ENCODE measurements at regions not wholly inside any gene's neighbourhood (a gene's known extent, or its start where the extent isn't known, plus 50 kb on each side); places are given as distances from the start of the nearest gene placed in this dataset.
"Not testable (repeated sequence)": the region's sequence is repeated elsewhere in the genome, so short reads cannot be mapped to it uniquely, and the experiment has no call there.

DNA sequence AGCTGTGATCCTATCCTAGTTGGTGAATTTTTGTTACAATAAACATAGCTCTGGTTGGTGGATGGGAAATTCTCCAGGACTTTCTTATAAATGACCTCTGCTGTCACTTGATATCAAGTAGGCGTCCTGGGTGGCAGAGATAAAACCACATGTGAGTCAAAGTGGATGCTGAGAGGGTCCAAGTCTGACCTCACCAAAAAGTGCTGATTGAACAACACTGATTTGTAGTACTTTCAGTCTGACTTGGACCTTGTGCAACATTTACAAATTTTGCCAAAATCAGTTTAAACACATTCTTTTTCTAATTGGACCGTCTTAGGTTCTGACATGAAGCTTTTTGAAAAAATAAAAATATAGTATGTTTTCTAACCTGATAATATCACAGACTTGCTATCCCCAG is 585.6 kb downstream of the GALC start:
- no peak for DNase-seq

DNA sequence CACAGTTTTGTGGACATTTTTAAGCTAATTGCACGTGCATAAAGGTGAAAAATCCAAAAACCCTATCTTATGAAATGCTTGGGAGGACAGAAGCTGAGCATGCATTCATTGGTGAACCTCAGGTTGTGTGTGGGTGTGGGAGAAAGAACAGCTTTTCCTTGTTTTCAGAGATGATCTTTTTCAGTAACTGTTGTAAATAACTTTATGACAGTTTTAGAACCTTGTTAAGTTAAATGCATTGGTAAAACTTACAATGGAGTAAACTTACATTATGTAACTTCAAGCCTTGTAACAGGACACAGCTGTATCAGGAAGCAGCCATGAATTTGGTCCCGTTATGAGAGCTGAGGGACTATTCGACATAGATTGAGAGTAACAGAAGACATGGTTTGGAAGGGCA is 587.4 kb downstream of the GALC start:
- no peak for DNase-seq

DNA sequence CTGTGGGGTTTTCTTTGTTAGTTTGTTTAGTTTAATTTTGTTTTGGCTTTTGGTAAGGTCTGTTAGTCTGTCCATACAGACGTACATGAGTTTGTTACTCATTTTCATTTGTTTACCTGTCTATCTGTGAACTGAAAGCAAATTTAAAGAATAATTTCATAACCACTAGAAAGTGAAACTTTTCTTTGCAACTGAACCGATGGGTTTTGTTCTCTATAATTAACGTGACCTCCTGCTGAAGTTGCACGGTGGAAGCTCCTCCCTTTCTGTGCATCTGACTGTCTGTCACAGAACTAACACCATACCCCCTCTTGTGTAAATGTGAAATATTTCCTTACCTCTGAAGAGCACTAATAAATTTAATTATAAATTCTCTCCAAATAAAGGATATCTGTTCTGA is 595.5 kb downstream of the GALC start:
- DNase-seq: no peak

DNA sequence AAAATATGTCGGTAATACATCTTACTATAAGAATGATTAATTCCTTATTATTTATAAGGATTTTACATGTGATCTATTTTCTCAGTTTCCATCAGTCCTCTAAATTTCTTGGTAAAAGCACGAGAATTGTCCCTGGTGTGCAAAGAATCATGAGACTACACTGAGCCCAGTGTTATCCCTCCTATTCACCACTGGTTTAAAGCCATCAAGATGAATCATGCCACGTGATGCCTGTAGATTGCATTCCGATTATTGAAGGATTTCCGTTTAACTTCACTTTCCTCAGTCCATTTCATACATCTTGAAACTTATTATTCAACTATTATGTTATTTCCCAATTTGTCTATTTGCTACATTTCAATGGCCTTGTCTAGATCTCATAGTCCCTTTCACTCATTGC is 601.9 kb downstream of the GALC start:
- no peak for DNase-seq

DNA sequence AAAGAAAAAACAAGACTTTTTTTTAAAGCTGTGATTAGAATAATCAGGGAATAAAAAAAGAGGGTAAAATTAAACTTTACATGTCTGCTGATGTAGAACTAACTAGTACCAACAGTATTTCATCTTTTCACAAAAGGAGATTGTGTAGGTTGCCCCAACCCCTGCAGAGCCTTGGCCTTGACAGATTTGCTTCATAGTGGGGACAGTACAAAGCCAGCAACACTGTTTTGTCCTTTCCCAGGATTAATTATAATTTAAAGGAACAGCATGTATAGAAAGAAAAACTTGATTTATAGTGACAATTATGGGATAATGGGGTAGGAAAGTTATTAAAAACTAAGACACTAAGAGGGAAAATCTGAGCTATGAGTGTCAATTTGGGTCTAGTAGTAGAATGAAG is 604.0 kb downstream of the GALC start:
- no peak for DNase-seq

DNA sequence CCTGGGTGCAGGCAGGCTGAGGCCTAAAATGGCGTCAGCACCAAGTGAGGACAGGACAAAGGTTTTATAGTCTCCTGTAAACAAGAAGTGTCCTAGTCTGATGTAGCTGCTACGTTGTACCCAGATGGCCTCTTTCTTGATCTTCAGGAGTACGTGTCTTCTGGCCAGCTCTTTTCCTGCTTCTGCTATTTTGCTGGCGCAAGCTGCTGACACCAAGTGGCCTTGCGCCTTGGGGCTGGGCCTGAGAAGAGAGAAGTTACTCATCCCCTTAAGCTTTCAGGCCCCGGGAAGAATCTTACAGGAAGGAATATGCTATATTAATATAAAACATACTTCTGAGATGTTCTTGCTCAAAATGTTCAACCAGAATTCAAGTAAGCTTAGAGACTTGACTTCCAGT is 605.2 kb downstream of the GALC start:
- no peak for DNase-seq

DNA sequence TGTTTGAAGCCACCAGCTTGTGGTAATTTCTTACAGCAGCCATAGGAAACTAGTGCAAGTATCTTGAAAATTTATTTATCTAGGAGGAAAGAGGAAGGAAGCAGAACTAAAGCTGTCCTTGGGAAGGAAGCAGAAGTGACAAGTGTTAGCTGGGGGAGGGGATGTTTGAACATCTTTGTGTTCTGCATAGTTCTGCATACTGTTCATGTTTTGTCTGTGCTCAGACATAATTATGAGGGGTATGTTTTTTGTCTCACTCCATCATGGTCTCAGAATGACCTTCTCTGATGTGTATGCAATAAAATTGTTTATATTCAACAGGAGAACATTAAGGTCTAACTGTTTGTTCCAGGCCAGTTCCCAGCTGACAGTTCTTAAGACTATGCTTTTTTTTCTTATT is 606.5 kb downstream of the GALC start:
- DNase-seq: no peak

DNA sequence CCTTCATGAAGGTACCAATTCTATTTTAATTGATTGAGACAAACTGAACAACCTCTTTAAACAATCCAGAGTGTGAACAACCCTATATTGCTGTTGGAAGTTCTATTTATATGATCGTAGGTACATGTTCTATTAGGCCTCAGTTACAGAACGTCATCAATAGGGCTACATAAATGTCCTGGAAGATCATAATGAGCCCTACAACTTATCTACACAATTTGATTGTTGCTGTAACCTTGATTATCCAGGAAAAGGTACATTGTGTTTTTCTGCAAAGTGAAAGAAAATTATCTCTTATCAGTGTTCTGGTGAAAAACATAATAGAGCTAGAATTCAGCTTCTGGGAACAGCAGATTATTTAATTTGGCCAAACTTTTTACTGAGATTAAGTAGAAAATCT is 612.9 kb downstream of the GALC start:
- DNase-seq: no peak

DNA sequence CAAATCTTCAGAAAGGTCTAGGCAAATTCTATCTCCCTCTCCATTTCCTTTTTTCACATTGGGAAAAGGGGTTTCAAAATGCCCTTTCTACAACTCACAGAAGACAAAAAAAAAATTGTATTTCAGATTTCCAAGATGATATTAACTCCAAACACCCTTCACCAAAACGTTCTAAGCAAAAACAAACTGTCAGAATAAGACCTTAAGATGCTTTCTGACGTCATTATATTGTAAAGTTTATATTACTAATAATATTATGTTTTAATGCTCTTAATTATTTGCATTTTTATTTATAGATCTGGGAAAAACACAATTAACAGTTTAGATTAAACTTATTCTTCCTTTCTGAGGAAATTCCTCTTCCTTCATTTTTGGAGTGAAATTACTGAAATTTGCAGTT is 624.2 kb downstream of the GALC start:
- no peak for DNase-seq

DNA sequence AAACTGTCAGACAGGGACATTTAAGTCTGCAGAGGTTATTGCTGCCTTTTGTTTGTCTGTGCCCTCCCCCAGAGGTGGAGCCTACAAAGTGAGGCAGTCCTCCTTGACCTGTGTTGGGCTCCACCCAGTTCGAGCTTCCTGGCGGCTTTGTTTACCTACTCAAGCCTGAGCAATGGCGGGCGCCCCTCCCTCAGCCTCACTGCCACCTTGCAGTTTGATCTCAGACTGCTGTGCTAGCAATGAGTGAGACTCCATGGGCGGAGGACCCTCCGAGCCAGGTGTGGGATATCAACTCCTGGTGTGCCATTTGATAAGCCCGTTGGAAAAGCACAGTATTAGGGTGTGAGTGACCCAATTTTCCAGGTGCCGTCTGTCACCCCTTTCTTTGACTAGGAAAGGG is 632.7 kb downstream of the GALC start:
- not testable (repeated sequence) for DNase-seq

DNA sequence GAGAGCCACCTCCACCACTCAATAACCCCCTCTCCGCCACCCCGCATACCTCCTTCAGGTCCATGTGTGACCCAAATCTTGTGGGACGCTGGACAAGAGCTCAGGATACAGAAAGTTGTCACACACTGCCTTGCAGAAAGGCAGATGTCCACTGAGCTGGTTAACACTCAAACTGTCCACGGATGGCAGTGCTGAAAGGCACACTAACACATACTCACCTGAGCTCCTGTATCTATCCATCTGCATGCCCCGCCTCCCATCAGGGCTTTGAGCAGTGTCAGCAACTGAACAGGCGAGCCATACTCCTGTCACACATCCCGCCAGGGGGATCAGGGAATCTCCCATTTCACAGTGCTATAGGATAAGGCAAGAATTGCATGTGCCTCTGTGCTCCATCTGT is 642.0 kb downstream of the GALC start:
- DNase-seq: no peak

DNA sequence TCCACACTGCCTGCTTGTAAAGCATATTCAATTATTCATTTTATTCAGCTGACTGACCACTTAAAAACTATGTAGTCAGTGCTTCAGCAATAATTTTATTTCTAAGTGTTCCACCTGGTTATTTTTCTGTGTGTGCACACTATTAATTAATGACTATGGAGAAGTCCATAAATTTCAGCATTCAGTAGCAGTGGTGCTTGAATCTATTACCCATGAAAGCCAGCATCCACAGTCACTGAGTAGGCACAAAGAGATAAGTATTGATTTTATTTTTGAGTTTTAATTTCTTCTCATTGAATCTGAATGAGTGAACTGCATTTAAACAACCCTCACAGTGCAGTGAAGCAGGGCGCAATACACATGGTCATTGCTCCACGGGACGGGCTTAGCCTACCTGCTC is 643.1 kb downstream of the GALC start:
- no peak for DNase-seq

DNA sequence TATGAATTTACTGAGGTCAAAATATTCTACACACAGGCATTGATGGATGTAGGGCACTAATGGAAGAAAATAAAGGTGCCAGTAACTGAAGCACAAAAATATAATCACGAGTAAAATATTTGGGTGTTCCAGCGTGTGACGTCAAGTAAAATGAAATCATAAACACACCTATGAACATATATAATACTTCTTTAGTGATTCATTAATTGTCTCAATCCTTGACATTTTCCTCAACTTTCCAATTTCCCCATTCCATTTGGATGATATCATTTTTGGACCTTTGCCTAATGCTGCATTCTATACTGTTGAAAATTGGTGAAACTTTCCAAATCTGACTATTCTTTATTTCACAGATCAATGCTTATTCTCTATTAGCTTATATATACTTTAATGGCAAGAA is 649.3 kb downstream of the GALC start:
- DNase-seq: no peak

DNA sequence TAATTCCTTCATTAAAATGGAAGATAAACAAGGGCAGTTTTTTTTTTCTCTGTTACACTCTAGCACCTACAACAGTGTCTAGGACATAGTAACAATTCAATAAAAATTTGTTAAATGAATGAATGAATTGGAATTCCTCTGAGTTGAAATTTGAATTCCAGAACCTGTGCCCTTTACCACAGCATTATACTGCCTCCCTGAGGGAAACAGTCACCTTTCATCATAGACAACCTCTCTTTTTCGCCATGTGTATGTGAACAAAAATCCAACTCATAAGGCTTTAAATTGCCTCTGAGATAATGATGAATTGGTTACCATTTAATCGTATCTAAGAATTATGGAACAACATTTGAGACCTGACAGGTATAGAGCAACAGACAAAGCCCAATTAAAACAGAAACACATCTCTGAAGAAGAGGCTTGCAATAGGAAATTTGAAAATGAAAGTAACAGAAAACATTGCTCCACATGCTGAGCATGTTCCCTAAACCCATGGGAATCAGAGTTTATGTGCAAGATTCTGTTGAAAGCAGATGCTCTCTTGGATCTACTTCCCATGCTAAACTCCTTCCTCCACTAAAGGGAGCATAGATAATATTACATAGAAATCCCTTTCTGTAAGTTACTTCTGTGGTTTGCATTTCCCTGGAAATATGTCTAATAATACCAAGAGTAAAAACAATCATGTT is 657.8 kb downstream of the GALC start:
- no peak for DNase-seq

DNA sequence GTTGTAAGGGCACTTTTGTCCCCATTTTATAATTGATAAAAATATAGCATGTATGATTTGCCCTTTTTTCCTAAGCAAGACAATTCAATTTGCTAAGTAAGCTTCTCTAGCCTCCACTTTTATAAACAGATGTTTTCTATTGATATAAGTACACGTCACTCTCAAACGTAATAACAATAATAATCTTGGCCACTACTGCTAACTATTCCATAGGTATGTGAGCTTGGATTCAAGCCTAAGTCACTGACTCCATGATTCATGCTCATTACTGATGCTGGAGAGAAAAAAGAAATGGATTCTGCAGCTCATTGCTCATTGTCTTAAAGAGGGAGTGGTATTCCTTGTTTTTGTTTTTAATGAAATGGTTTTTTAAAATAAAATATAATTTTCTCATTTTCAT is 661.0 kb downstream of the GALC start:
- DNase-seq: no peak

DNA sequence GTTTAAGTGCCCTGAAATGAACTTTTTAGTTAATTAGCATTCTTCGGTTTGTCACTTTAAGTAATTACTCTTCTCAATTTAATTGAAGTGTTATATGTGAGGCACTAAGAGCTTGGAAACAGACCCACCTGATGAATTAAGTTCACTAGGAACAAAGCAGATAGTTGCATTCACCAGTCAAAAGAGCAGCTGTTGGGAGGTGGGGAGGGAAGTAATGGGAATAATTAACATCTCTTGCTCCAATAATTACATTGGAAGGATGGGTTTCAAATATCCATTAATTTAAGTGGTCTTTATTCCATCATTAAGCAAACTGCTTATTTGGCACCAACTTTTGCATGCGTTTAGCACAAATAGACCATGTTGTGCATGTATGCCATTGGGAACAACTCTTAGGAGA is 667.2 kb downstream of the GALC start:
- DNase-seq: no peak

DNA sequence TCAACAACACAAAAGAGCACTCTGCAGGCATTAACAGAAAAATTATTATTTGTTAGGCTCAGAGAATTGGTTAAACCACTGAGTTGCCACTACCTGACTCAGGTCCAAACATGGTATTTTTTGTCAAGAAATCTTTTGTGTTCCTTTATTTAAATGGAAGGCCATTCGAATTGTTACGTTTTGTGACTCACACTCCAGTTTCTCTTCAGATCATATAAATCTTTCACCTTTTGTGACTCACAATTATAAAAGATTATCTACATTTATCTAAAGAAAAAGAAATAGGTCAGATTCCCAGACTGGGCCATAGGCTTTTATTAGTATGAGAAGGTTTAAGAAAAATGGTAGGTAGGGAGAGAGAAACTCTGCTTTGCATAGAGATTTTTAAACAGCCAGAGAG is 669.8 kb downstream of the GALC start:
- no peak for DNase-seq

DNA sequence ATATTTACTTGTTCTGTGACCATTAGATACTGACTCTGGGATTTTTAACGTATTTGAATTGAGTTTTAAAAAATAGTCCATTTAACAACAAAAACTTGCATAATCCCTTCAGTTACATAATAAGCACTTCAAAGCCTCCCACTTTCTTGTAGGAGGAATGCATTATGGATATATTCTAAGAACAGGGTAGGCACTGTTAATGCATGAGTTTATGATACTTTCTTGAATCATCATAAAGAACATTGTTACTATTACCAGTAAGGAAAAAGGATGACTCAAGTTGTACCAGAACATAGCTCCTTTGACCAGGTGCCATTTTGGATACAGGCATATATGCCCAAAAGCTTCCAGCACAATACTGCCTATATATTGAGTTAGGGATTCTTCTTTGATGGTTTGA is 671.4 kb downstream of the GALC start:
- no peak for DNase-seq

DNA sequence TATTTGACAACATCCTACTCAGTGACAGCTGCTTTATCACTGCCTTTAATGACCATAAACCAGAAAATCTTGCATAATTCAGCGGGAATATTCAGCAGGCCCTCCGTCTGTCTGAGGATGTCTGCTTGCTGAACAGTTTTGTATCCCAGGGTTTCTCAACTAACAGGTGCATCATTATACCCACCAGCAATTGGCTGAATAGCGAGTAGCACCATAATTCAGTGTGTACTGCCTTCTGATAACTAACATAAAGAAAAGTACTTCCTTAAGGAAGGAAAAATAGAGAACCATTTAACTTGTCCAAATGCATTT is 680.1 kb downstream of the GALC start:
- DNase-seq: no peak

DNA sequence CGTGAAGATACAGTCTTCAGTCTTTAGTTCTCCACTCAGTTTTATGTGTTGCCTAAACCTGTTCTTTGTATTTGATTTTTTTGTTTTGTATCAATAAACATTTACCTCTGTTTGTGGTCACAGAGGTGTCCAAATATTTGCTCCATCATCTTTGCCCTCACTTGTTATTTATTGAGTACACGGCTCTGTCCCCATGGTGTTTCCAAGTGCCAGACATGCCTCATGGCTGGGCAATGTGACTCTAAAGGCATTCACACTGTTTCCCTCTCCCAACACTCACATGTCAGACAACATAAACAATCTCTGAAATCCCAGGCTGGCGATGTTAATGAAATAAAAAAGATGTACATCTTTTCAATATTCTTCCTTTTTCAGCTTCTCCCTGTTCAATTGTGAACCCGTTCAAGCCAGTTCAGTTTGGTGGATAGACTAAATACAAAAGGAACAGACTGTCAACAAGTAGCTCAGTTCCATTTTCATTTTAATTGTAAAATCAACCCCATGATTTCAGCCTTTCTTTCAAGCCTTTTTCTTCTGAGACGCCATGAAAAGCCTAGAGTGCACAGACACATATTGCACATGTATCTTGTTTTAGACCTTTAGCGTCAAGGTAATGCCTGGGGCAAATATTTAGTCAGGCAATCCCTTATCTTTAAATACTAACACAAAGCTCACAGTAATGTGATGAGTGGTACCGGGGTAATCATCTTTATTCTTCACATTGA is 680.7 kb downstream of the GALC start:
- DNase-seq: no peak

DNA sequence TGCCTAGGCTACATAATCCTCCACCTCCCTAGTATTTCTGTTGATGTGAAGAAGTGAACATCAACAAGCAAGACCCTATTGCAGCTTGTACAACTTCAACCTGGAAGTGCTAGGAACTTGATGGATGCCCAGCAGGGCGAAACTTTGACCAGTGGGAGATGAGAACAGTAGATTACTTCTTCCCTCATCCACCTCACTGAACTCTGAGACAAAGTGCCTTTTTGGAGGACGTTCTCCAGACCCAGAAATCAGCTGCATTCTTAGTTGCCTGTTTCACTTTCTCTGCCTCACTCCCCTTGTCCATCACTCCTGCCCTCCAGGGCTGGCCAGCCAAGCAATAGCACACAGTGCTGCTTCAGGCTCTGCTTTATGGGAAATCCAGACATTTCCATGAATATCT is 683.4 kb downstream of the GALC start:
- DNase-seq: no peak

DNA sequence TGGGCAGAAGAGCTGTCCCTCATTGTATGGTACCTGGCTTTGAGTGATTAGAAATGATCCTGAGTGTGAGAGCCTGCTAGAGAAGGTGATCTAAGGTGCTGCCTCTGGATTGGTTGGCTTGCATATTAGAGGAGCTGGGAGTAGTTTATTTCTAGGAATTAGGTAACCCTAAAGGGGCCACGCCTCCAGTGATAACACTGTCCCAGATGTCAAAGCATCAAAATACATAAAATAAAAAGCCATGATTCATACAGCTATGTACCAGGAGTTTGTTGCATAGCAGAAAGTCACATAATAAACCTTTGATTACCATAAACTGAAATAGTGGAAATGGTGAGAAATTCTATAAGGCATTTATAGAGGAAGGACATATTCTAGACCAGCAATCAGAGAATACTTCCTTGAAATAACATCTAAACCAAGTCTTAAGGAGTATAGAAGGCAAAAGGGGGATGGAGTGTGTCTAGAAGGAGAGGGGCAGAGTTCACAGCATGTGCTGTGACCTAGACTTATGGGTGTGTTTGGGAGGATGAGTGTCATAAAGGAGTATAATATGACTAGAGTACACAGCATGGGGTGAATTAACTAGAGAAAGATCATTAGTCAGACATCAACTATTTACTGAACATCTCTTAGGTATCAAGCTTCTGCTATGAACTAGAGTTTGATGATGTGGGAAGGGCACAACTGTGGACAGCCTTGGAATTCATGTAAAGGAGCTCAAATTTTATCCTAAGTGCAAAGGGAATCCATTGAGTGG is 686.4 kb downstream of the GALC start:
- no peak for DNase-seq

DNA sequence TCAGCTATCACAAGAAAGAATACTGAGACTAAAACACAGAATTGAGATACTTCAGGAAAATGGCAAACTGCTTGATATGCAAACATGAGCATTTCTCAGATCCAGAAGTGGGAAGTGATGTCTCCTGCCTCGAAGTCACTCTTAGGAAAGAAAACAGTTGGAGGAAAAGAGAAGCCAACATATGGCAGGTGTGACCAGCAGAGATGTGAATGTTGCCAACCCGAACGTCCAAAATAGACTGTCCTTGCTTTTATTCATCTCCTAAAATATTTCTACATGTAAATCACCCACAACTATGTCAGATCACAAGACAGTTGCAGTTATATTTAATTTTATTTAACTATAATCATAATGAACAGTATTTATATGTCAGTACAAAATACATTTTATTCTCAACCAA is 687.6 kb downstream of the GALC start:
- DNase-seq: no peak

DNA sequence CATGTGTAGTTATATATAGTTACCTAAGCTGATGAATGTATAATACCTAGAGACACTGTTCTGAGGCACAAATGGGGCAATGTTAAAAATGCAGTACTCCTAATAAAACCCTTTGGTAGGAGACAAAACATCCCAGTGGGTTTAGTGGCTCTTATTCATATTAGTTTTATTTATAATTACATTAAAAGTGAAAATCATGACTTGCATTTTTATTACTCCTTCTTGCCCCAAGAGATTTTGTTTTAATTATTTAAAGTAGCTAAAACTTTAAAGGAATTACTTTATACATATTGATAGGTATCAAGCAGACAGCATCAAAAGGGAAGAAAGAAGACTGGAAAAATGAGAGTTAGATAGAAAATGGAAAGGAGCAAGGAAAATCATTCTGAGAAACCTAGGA is 688.6 kb downstream of the GALC start:
- no peak for DNase-seq

DNA sequence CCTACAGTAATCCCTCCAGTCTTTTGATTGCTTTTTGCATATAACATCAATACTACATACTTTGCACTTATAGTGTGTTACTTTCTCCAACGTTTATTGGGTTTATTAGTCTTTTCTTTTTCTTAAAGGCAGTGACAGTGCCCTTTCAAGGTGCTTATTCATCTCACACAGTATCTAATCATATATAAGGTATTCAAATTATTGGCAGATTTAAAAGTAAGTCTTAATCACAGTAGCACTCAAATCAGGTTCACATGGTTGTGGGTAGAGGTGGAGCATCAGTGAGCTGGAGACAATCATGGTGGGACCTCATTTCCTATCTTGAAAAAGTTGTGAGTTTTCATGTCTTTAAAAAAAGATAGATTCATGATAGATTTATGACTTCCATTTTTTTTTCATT is 706.2 kb downstream of the GALC start:
- DNase-seq: no peak
